Smooth muscle cell (in vitro differentiated cells): ENCODE measurements at regions not wholly inside any gene's neighbourhood (a gene's known extent, or its start where the extent isn't known, plus 50 kb on each side); places are given as distances from the start of the nearest gene placed in this dataset.

Experiments
- DNase-seq: peaks from one replicate; lab custom pipeline; 2025; ENCODE audit not compliant: unreplicated experiment; lab: John Stamatoyannopoulos, UW
- H2AFZ ChIP-seq: fragments of 200-600 bp; sonication (generic); 2 replicates; pipeline ENCODE4 v1.6.0; 2016; ENCODE audit warnings: antibody characterized with exemption, low read depth, mild to moderate bottlenecking
- H3F3A ChIP-seq: fragments of 200-600 bp; sonication (generic); 2 replicates; pipeline ENCODE4 v1.6.0; 2017; ENCODE audit warnings: antibody characterized with exemption, low read depth
- H3K27ac ChIP-seq: fragments of 200-600 bp; sonication (generic); 2 replicates; pipeline ENCODE4 v1.5.1; 2016; ENCODE audit warnings: low read depth, mild to moderate bottlenecking
- H3K27me3 ChIP-seq: fragments of 200-600 bp; sonication (generic); 2 replicates; pipeline ENCODE4 v1.6.1; 2016; ENCODE audit warnings: low read depth, mild to moderate bottlenecking
- H3K36me3 ChIP-seq: fragments of 200-600 bp; sonication (generic); 2 replicates; pipeline ENCODE4 v1.5.1; 2016; ENCODE audit warnings: low read depth
- H3K4me1 ChIP-seq: fragments of 200-600 bp; sonication (generic); 2 replicates; pipeline ENCODE4 v1.5.1; 2016; ENCODE audit warnings: low read depth
- H3K4me2 ChIP-seq: fragments of 200-600 bp; sonication (generic); 2 replicates; pipeline ENCODE4 v1.6.0; 2016; ENCODE audit warnings: mild to moderate bottlenecking
- H3K4me3 ChIP-seq: fragments of 200-600 bp; sonication (generic); 2 replicates; pipeline ENCODE4 v1.5.1; 2016; ENCODE audit warnings: mild to moderate bottlenecking
- H3K79me2 ChIP-seq: fragments of 200-600 bp; sonication (generic); 2 replicates; pipeline ENCODE4 v1.6.0; 2016; ENCODE audit warnings: low read depth, mild to moderate bottlenecking
- H3K9ac ChIP-seq: fragments of 200-600 bp; sonication (generic); 2 replicates; pipeline ENCODE4 v1.6.0; 2016; ENCODE audit warnings: low read depth
- H3K9me3 ChIP-seq: fragments of 200-600 bp; sonication (generic); replicated peaks from 2 replicates; pipeline ENCODE4 v1.5.1; 2016; ENCODE audit warnings: low read depth
- H4K20me1 ChIP-seq: fragments of 200-600 bp; sonication (generic); 2 replicates; pipeline ENCODE4 v1.6.0; 2016; ENCODE audit warnings: low read depth
- CTCF ChIP-seq: fragments of 200-600 bp; sonication (generic); IDR thresholded peaks from 2 replicates; pipeline ENCODE4 v1.5.1; 2017; ENCODE audit warnings: borderline replicate concordance, mild to moderate bottlenecking, antibody characterized with exemption; ENCODE audit not compliant: insufficient read depth, poor library complexity, severe bottlenecking
- WGBS: methylation state at CpG from one replicate; pipeline ENCODE4 v1.1.7; 2016; ENCODE audit warnings: low lambda C conversion rate; 5-methylcytosine and 5-hydroxymethylcytosine counted together

GRCh38 chr6:132932588-132932987 is 118.2 kb downstream of the RPS12 start:
- H3K4me3 ChIP-seq, result no peak overlapping the region
- H3K9ac ChIP-seq, result no peak overlapping the region
- H3K4me2 ChIP-seq, result no peak overlapping the region
- no peaks in the 10 kb centered on the region for H3K79me2 ChIP-seq
- peaks cover 18% of the 10 kb centered on the region for H3K27me3 ChIP-seq
- DNase-seq, result no peak
- H3K36me3 ChIP-seq, result no peaks in the 10 kb centered on the region
- WGBS, result 88% methylated on average over 9 of the region's 9 CpGs
- TF ChIP-seq CTCF, result no peak
- H3K4me1 ChIP-seq, result peaks cover 28% of the 10 kb centered on the region
- no peaks in the 10 kb centered on the region for H4K20me1 ChIP-seq
- no peak overlapping the region for H2AFZ ChIP-seq
- no peak overlapping the region for H3K27ac ChIP-seq
- no peaks in the 10 kb centered on the region for H3F3A ChIP-seq
- no peaks in the 10 kb centered on the region for H3K9me3 ChIP-seq

- H3F3A ChIP-seq, result no peaks in the 10 kb centered on the region
- H3K9ac ChIP-seq, result no peak overlapping the region
- H3K4me1 ChIP-seq, result peaks cover 28% of the 10 kb centered on the region
- no peak for TF ChIP-seq CTCF
- H3K4me3 ChIP-seq, result no peak overlapping the region
- H3K27ac ChIP-seq, result no peak overlapping the region
- WGBS, result 73% methylated on average over 8 of the region's 8 CpGs
- no peaks in the 10 kb centered on the region for H3K36me3 ChIP-seq
- H2AFZ ChIP-seq, result no peak overlapping the region
- H3K27me3 ChIP-seq, result peaks cover 13% of the 10 kb centered on the region
- H3K79me2 ChIP-seq, result no peaks in the 10 kb centered on the region
- DNase-seq, result no peak
- H4K20me1 ChIP-seq, result no peaks in the 10 kb centered on the region
- no peak overlapping the region for H3K4me2 ChIP-seq
- H3K9me3 ChIP-seq, result no peaks in the 10 kb centered on the region
Observed at GRCh38 chr6:132933090-132933489, 118.7 kb downstream of the RPS12 start.

- Histone ChIP-seq H3K4me1 (peaks cover 28% of the 10 kb centered on the region), H3K27ac (no peak overlapping the region), H2AFZ (no peak overlapping the region), H3K4me3 (no peak overlapping the region), H3K79me2 (no peaks in the 10 kb centered on the region), H3K9me3 (no peaks in the 10 kb centered on the region), H3K27me3 (peaks cover 12% of the 10 kb centered on the region), H4K20me1 (no peaks in the 10 kb centered on the region), H3F3A (no peaks in the 10 kb centered on the region), H3K4me2 (no peak overlapping the region), H3K36me3 (no peaks in the 10 kb centered on the region), H3K9ac (no peak overlapping the region)
- DNase-seq, result no peak
- TF ChIP-seq CTCF, result no peak
- 77% methylated on average over 4 of the region's 4 CpGs for WGBS
Observed at GRCh38 chr6:132934496-132934895, 120.1 kb downstream of the RPS12 start.

GRCh38 chr6:132936646-132937045 is 122.3 kb downstream of the RPS12 start:
- TF ChIP-seq CTCF, result no peak
- H4K20me1 ChIP-seq, result no peaks in the 10 kb centered on the region
- H3F3A ChIP-seq, result no peaks in the 10 kb centered on the region
- H3K36me3 ChIP-seq, result no peaks in the 10 kb centered on the region
- H3K79me2 ChIP-seq, result no peaks in the 10 kb centered on the region
- no peaks in the 10 kb centered on the region for H3K9me3 ChIP-seq
- no peak overlapping the region for H2AFZ ChIP-seq
- no peak overlapping the region for H3K4me3 ChIP-seq
- no peaks in the 10 kb centered on the region for H3K27me3 ChIP-seq
- H3K27ac ChIP-seq, result no peak overlapping the region
- no peak overlapping the region for H3K9ac ChIP-seq
- DNase-seq, result no peak
- peaks cover 28% of the 10 kb centered on the region for H3K4me1 ChIP-seq
- WGBS, result 77% methylated on average over 2 of the region's 2 CpGs
- no peak overlapping the region for H3K4me2 ChIP-seq
